ENCODE measurements at regions not wholly inside any gene's neighbourhood (a gene's known extent, or its start where the extent isn't known, plus 50 kb on each side); places are given as distances from the start of the nearest gene placed in this dataset.

DNA sequence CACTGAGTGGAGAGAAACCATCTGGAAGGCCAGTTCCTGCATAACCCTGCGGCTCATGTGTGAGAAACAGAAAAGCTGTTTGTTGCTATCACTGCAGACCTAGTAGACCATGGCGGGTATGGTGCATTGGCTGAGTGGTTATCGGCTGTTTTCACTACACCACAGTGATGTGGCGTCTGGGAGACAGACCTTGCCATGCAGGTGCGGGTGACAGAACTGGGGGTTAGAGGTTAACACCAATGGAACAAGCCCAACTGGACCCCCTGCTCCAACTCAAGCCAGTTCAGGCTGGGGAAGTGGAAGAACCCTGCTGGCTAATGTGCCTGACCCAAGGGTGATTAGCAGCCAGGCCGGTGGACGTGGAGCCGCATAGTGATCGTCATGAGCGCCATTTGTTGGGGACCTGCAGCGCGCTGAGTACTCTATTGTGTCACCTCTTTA lies 91.9 kb downstream of the IRF8 start:
- POLR2A ChIA-PET: no interaction called here
- no peak for TF ChIP-seq SMC3 (IDR thresholded peaks at IDR 0.05)
- TF ChIP-seq EP300 (IDR thresholded peaks at IDR 0.05): no peak
- TF ChIP-seq, protein P1, sequence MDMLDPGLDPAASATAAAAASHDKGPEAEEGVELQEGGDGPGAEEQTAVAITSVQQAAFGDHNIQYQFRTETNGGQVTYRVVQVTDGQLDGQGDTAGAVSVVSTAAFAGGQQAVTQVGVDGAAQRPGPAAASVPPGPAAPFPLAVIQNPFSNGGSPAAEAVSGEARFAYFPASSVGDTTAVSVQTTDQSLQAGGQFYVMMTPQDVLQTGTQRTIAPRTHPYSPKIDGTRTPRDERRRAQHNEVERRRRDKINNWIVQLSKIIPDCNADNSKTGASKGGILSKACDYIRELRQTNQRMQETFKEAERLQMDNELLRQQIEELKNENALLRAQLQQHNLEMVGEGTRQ (IDR thresholded peaks at IDR 0.05): no peak
- TF ChIP-seq CBX8 (IDR thresholded peaks at IDR 0.05): no peak
- TF ChIP-seq, protein P2, sequence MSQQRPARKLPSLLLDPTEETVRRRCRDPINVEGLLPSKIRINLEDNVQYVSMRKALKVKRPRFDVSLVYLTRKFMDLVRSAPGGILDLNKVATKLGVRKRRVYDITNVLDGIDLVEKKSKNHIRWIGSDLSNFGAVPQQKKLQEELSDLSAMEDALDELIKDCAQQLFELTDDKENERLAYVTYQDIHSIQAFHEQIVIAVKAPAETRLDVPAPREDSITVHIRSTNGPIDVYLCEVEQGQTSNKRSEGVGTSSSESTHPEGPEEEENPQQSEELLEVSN (IDR thresholded peaks at IDR 0.05; ENCODE audit: borderline replicate concordance, low read depth): no peak
- TF ChIP-seq RAD21 (conservative IDR thresholded peaks at IDR 0.05 in 1 of 2, IDR thresholded peaks at IDR 0.05 in 1 of 2): no peak
- TF ChIP-seq POLR2AphosphoS2 (conservative IDR thresholded peaks at IDR 0.05; ENCODE audit: low read length): no peak
- TF ChIP-seq HOXB5 (CRISPR knock-in tag; IDR thresholded peaks at IDR 0.05): no peak
- TF ChIP-seq CHD2 (IDR thresholded peaks at IDR 0.05; ENCODE audit: low read length, partially characterized antibody): no peak
- no peak for TF ChIP-seq CEBPB (IDR thresholded peaks at IDR 0.05)
- FAIRE-seq: no peak
- CTCF ChIA-PET: interaction anchor here (0.6 to 22.7 kb wide), 9 partner anchors 16 to 745 kb away, joined by 3 to 345 read pairs (median 4); no protein-coding TSS in a partner anchor
- Histone ChIP-seq H3K9me3 (no peaks in the 10 kb centered on the region), H3K27ac (no peak overlapping the region), H3K4me2 (no peak overlapping the region), H3K4me3 (no peak overlapping the region), H3K4me1 (no peaks in the 10 kb centered on the region)
- no peak for ATAC-seq
- WGBS (ENCODE audit: missing lambda C conversion rate): 78% methylated on average over 10 of the region's 12 CpGs
- DNase-seq (ENCODE audit: low read depth in 1 of 2, low spot score in 1 of 2): no peak

DNA sequence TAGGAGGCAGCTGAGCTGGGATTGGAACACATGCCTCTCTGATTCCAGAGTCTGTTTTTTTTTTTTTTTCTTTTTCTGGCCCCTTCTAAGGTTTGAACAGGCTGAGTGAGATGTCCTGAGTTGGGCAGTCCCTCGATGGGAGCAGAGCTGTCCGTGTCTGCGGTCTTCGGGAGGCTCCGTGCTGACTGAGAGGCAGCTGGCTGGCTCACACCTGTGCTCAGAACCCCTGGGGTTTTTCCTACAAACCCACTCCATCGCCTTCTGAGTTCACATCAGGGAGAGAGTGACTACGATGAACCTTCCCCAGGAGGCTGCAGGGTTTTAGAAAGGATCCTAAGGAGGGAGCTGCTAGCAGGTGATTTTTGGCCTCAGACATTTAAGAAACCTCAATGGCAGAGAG lies 92.5 kb downstream of the IRF8 start:
- TF ChIP-seq FOXS1 (CRISPR knock-in tag; IDR thresholded peaks at IDR 0.05) (no peak), TFCP2L1 (CRISPR knock-in tag; IDR thresholded peaks at IDR 0.05) (no peak), RNF2 (IDR thresholded peaks at IDR 0.05; ENCODE audit: borderline replicate concordance, low read depth) (no peak), CHD4 (IDR thresholded peaks at IDR 0.05; ENCODE audit: borderline replicate concordance) (no peak), TP53 (CRISPR knock-in tag; IDR thresholded peaks at IDR 0.05) (no peak), ZFP36 (IDR thresholded peaks at IDR 0.05; ENCODE audit: borderline replicate concordance, partially characterized antibody) (no peak), HOXB13 (CRISPR knock-in tag; IDR thresholded peaks at IDR 0.05; ENCODE audit: low read depth) (no peak), EHF (CRISPR knock-in tag; IDR thresholded peaks at IDR 0.05) (no peak), CHD2 (IDR thresholded peaks at IDR 0.05; ENCODE audit: low read length, partially characterized antibody) (no peak), CBX2 (IDR thresholded peaks at IDR 0.05; ENCODE audit: borderline replicate concordance, low read depth) (no peak), RFX5 (IDR thresholded peaks at IDR 0.05) (no peak), CBX8 (IDR thresholded peaks at IDR 0.05) (no peak), MAFK (IDR thresholded peaks at IDR 0.05; ENCODE audit: partially characterized antibody) (no peak), PHF8 (IDR thresholded peaks at IDR 0.05; ENCODE audit: borderline replicate concordance, low read depth) (no peak), POLR2A (IDR thresholded peaks at IDR 0.05; ENCODE audit: low read length) (no peak), RCOR1 (IDR thresholded peaks at IDR 0.05; ENCODE audit: low read depth, low read length) (no peak)
- TF ChIP-seq, protein P3, sequence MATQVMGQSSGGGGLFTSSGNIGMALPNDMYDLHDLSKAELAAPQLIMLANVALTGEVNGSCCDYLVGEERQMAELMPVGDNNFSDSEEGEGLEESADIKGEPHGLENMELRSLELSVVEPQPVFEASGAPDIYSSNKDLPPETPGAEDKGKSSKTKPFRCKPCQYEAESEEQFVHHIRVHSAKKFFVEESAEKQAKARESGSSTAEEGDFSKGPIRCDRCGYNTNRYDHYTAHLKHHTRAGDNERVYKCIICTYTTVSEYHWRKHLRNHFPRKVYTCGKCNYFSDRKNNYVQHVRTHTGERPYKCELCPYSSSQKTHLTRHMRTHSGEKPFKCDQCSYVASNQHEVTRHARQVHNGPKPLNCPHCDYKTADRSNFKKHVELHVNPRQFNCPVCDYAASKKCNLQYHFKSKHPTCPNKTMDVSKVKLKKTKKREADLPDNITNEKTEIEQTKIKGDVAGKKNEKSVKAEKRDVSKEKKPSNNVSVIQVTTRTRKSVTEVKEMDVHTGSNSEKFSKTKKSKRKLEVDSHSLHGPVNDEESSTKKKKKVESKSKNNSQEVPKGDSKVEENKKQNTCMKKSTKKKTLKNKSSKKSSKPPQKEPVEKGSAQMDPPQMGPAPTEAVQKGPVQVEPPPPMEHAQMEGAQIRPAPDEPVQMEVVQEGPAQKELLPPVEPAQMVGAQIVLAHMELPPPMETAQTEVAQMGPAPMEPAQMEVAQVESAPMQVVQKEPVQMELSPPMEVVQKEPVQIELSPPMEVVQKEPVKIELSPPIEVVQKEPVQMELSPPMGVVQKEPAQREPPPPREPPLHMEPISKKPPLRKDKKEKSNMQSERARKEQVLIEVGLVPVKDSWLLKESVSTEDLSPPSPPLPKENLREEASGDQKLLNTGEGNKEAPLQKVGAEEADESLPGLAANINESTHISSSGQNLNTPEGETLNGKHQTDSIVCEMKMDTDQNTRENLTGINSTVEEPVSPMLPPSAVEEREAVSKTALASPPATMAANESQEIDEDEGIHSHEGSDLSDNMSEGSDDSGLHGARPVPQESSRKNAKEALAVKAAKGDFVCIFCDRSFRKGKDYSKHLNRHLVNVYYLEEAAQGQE (IDR thresholded peaks at IDR 0.05): no peak
- TF ChIP-seq, protein P4, sequence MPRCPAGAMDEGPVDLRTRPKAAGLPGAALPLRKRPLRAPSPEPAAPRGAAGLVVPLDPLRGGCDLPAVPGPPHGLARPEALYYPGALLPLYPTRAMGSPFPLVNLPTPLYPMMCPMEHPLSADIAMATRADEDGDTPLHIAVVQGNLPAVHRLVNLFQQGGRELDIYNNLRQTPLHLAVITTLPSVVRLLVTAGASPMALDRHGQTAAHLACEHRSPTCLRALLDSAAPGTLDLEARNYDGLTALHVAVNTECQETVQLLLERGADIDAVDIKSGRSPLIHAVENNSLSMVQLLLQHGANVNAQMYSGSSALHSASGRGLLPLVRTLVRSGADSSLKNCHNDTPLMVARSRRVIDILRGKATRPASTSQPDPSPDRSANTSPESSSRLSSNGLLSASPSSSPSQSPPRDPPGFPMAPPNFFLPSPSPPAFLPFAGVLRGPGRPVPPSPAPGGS (IDR thresholded peaks at IDR 0.05): no peak
- Histone ChIP-seq H3K4me2 (no peak overlapping the region), H3K4me3 (no peak overlapping the region), H3K27ac (no peak overlapping the region), H3K4me1 (no peaks in the 10 kb centered on the region), H3K9me3 (no peaks in the 10 kb centered on the region)
- CTCF ChIA-PET: interaction anchor here (0.6 to 22.7 kb wide), 8 partner anchors 17 to 745 kb away, joined by 3 to 345 read pairs (median 5); no protein-coding TSS in a partner anchor
- FAIRE-seq: no peak
- POLR2A ChIA-PET: no interaction called here
- ATAC-seq: no peak
- DNase-seq (ENCODE audit: low read depth in 1 of 2, low spot score in 1 of 2): no peak
- WGBS (ENCODE audit: missing lambda C conversion rate): 50% methylated on average over 6 of the region's 7 CpGs

Data from A549 (cell line).